ENCODE measurements at regions not wholly inside any gene's neighbourhood (a gene's known extent, or its start where the extent isn't known, plus 50 kb on each side); places are given as distances from the start of the nearest gene placed in this dataset.

- H3K27ac ChIP-seq (ENCODE audit: low read depth in 1 of 2, low read length in 2 of 2): no peak overlapping the region
- H3K27me3 ChIP-seq (ENCODE audit: control insufficient read depth in 1 of 2, insufficient read depth in 2 of 2, low read length in 1 of 2): no peaks in the 10 kb centered on the region
- H3K4me1 ChIP-seq (ENCODE audit: control insufficient read depth in 1 of 2, insufficient read depth in 2 of 2, low read length in 2 of 2): no peaks in the 10 kb centered on the region
- no peak overlapping the region for H3K4me3 ChIP-seq (ENCODE audit: low read length in 2 of 2)
- WGBS, 2 donors: 23 to 26% methylated on average over 4 of the region's 4 CpGs
- peaks cover 2% of the 10 kb centered on the region for H3K9me3 ChIP-seq (ENCODE audit: control insufficient read depth, low read length)
- H3K36me3 ChIP-seq (ENCODE audit: control insufficient read depth in 1 of 2, insufficient read depth in 2 of 2, low read length in 1 of 2): no peaks in the 10 kb centered on the region
- ATAC-seq (ENCODE audit: low FRiP score) (no peak), DNase-seq (no peak)
- intact Hi-C loops (cut with DNase I): no loop called here
Measured at GRCh38 chr18:6679201-6679600, 50.3 kb upstream of the ARHGAP28 start.

Measured in aorta (tissue), 5 donors.